Spleen (tissue), 7 donors: ENCODE measurements at regions not wholly inside any gene's neighbourhood (a gene's known extent, or its start where the extent isn't known, plus 50 kb on each side); places are given as distances from the start of the nearest gene placed in this dataset.

Experiments
- POLR2A ChIP-seq, 3 donors: fragments of 450-650 bp; IDR thresholded peaks; one replicate each; pipeline ENCODE4 v1.5.1; 2017; ENCODE audit warnings: antibody characterized with exemption in 3 of 3, mild to moderate bottlenecking in 1 of 3
- POLR2AphosphoS5 ChIP-seq, 3 donors: sonication (generic); formaldehyde crosslinking; IDR thresholded peaks; one replicate each; pipeline ENCODE4 v1.5.1; 2017; ENCODE audit warnings: antibody characterized with exemption in 3 of 3
- TF ChIP-seq, protein P1 (sequence below), 11 experiments: fragments of 200-600 bp in 7 of 11; fragments of 450-650 bp in 4 of 11; sonication (generic) in 4 of 11; IDR thresholded peaks in 8 of 11; conservative IDR thresholded peaks in 3 of 11; 1 replicate in 7 of 11; 2 replicates in 4 of 11; pipeline versions ENCODE4 v1.4.0 to v1.8.0; 2016 to 2021; ENCODE audit warnings: antibody characterized with exemption in 11 of 11, inconsistent platforms in 4 of 11, mild to moderate bottlenecking in 1 of 11
- donor health status: DM: no; HTN: no; CAD: no; lungs with moderate emphysema.
- donor health status: DM: no; HTN: no; CAD: no.
- donor health status: DM: no; HTN: no; CAD: no.

DNA sequence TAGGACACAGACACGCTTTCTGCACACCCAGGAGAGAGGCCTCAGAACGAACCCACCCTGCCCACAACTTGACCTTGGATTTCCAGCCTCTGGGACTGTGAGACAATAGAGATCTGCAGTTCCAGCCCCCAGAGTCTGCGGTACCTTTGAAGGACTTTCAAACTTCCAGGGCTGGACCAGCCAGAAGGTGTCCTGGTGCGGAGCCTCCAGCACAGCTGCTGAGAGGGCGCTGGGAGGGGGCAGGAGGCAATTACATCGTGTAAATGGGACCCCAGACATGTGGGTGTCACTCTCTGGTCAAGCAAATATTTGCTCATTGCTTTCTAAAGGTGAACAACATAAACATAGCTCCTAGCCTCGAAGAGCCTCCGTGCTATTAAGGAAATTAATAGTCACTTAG, 58.7 kb upstream of the ACTRT2 start:
- TF ChIP-seq, protein P1, sequence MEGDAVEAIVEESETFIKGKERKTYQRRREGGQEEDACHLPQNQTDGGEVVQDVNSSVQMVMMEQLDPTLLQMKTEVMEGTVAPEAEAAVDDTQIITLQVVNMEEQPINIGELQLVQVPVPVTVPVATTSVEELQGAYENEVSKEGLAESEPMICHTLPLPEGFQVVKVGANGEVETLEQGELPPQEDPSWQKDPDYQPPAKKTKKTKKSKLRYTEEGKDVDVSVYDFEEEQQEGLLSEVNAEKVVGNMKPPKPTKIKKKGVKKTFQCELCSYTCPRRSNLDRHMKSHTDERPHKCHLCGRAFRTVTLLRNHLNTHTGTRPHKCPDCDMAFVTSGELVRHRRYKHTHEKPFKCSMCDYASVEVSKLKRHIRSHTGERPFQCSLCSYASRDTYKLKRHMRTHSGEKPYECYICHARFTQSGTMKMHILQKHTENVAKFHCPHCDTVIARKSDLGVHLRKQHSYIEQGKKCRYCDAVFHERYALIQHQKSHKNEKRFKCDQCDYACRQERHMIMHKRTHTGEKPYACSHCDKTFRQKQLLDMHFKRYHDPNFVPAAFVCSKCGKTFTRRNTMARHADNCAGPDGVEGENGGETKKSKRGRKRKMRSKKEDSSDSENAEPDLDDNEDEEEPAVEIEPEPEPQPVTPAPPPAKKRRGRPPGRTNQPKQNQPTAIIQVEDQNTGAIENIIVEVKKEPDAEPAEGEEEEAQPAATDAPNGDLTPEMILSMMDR (IDR thresholded peaks at IDR 0.05 in 8 of 11, conservative IDR thresholded peaks at IDR 0.05 in 3 of 11), result no peak
- TF ChIP-seq POLR2AphosphoS5 (IDR thresholded peaks at IDR 0.05) (no peak), POLR2A (IDR thresholded peaks at IDR 0.05) (no peak)
